MCF 10A (cell line): ENCODE measurements at regions not wholly inside any gene's neighbourhood (a gene's known extent, or its start where the extent isn't known, plus 50 kb on each side); places are given as distances from the start of the nearest gene placed in this dataset.
"Not testable (repeated sequence)": the region's sequence is repeated elsewhere in the genome, so short reads cannot be mapped to it uniquely, and the experiment has no call there.

Experiments used
- BruUV-seq: library from RNA; stranded (reverse); fragments of 400-500 nt; replicated peaks from 2 replicates; lab custom pipeline; 2021; lab: Mats Ljungman, UMichigan
- CTCF ChIA-PET: fragments of 300-600 bp; sonication (Branson Sonifier 250); formaldehyde crosslinking; extraction: SDS; loops from one replicate; lab custom pipeline; 2021; ENCODE audit warnings: antibody characterized with exemption, inconsistent platforms; lab: Yijun Ruan, JAX
- POLR2A ChIA-PET: fragments of 300-600, 350-650 bp; sonication (Branson Sonifier 250); formaldehyde crosslinking; extraction: SDS; loops from one replicate; lab custom pipeline; 2020; ENCODE audit warnings: antibody characterized with exemption, inconsistent platforms; lab: Yijun Ruan, JAX
- DNase-seq: peaks from one replicate; pipeline ENCODE4 v3.0.0-alpha.2; 2018; ENCODE audit not compliant: unreplicated experiment
- H3K27ac Mint-ChIP-seq: one replicate; pipeline ENCODE4 v1.8.0; 2022; ENCODE audit warnings: mild to moderate bottlenecking, low read depth, mixed read lengths; ENCODE audit not compliant: unreplicated experiment
- H3K27me3 Mint-ChIP-seq: one replicate; pipeline ENCODE4 v1.8.0; 2022; ENCODE audit warnings: mixed read lengths; ENCODE audit not compliant: insufficient read depth, unreplicated experiment
- H3K36me3 Mint-ChIP-seq: one replicate; pipeline ENCODE4 v1.8.0; 2022; ENCODE audit warnings: mild to moderate bottlenecking, moderate library complexity, mixed read lengths; ENCODE audit not compliant: insufficient read depth, unreplicated experiment
- H3K4me1 Mint-ChIP-seq: one replicate; pipeline ENCODE4 v1.8.0; 2022; ENCODE audit warnings: mixed read lengths; ENCODE audit not compliant: insufficient read depth, unreplicated experiment
- H3K4me3 Mint-ChIP-seq: one replicate; pipeline ENCODE4 v1.8.0; 2022; ENCODE audit warnings: mild to moderate bottlenecking, moderate library complexity, mixed read lengths; ENCODE audit not compliant: unreplicated experiment
- H3K9me3 Mint-ChIP-seq: one replicate; pipeline ENCODE4 v1.8.0; 2022; ENCODE audit warnings: mixed read lengths; ENCODE audit not compliant: unreplicated experiment
- intact Hi-C: fragments of 100-400 bp; cut with micrococcal nuclease; formaldehyde crosslinking; loops from 2 replicates; pipeline ENCODE4 v1.14.1; 2022
- TF ChIP-seq, protein P1 (sequence below): fragments of 200-600 bp; IDR thresholded peaks from one replicate; pipeline ENCODE4 v1.8.0; 2022; ENCODE audit warnings: antibody characterized with exemption, mild to moderate bottlenecking; ENCODE audit not compliant: unreplicated experiment

- intact Hi-C loops: no loop called here
These were observed 123.8 kb downstream of the CCDC71L start for GRCh38 chr7:106537119-106537518.

DNA sequence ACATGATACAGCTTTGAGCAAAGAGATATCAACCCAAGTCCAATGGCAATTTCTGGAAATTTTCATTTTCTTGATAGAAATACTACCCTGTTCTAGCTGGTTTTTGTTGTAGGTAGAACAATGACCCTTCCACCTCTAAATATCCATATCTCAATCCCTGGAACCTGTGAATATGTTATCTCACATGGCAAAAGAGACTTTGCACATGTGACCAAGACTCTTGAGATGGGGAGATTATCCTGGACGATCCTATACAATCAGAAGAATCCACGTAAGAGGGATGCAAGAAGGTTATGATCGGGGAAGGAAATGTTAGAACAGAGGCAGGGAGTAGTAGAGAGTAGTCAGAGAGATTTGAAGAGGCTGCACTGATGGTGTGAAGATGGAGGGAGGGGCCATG lies 124.9 kb downstream of the CCDC71L start:
- H3K36me3 Mint-ChIP-seq: no peaks in the 10 kb centered on the region
- TF ChIP-seq, protein P1, sequence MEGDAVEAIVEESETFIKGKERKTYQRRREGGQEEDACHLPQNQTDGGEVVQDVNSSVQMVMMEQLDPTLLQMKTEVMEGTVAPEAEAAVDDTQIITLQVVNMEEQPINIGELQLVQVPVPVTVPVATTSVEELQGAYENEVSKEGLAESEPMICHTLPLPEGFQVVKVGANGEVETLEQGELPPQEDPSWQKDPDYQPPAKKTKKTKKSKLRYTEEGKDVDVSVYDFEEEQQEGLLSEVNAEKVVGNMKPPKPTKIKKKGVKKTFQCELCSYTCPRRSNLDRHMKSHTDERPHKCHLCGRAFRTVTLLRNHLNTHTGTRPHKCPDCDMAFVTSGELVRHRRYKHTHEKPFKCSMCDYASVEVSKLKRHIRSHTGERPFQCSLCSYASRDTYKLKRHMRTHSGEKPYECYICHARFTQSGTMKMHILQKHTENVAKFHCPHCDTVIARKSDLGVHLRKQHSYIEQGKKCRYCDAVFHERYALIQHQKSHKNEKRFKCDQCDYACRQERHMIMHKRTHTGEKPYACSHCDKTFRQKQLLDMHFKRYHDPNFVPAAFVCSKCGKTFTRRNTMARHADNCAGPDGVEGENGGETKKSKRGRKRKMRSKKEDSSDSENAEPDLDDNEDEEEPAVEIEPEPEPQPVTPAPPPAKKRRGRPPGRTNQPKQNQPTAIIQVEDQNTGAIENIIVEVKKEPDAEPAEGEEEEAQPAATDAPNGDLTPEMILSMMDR: no peak
- no peaks in the 10 kb centered on the region for H3K27me3 Mint-ChIP-seq
- H3K9me3 Mint-ChIP-seq: no peaks in the 10 kb centered on the region
- ChIA-PET POLR2A (no interaction called here), CTCF (interaction anchor here (0.8 to 1.5 kb wide), 2 partner anchors 9 to 360 kb away, joined by 3 to 4 read pairs; no protein-coding TSS in a partner anchor)
- no peak overlapping the region for H3K4me3 Mint-ChIP-seq
- DNase-seq: no peak
- no peaks in the 10 kb centered on the region for H3K4me1 Mint-ChIP-seq
- intact Hi-C loops: no loop called here
- H3K27ac Mint-ChIP-seq: no peak overlapping the region
- BruUV-seq: no TSS peak

More at GRCh38 chr7:106537119-106537518, 123.8 kb downstream of the CCDC71L start:
- H3K27ac Mint-ChIP-seq: no peak overlapping the region
- no TSS peak for BruUV-seq
- no peaks in the 10 kb centered on the region for H3K9me3 Mint-ChIP-seq
- no peak for DNase-seq
- H3K4me3 Mint-ChIP-seq: no peak overlapping the region
- TF ChIP-seq, protein P1: no peak
- ChIA-PET CTCF (interaction anchor here (1.5 kb wide), 1 partner anchor 361 kb away, joined by 4 read pairs; no protein-coding TSS in a partner anchor), POLR2A (no interaction called here)
- no peaks in the 10 kb centered on the region for H3K27me3 Mint-ChIP-seq
- H3K36me3 Mint-ChIP-seq: no peaks in the 10 kb centered on the region
- H3K4me1 Mint-ChIP-seq: no peaks in the 10 kb centered on the region

- Mint-ChIP-seq H3K36me3 (no peaks in the 10 kb centered on the region), H3K27me3 (no peaks in the 10 kb centered on the region), H3K27ac (no peak overlapping the region), H3K4me3 (no peak overlapping the region), H3K9me3 (no peaks in the 10 kb centered on the region), H3K4me1 (no peaks in the 10 kb centered on the region)
- intact Hi-C loops: no loop called here
- no peak for DNase-seq
- BruUV-seq: no TSS peak
- TF ChIP-seq, protein P1: no peak
- ChIA-PET CTCF (interaction anchor here (0.8 to 1.5 kb wide), 2 partner anchors 9 to 359 kb away, joined by 3 to 4 read pairs; no protein-coding TSS in a partner anchor), POLR2A (interaction anchor here (0.9 kb wide), 1 partner anchor 11 kb away, joined by 3 read pairs; no protein-coding TSS in a partner anchor)
These were observed 125.6 kb downstream of the CCDC71L start for GRCh38 chr7:106535234-106535932.

GRCh38 chr7:106534271-106534846 lies 126.6 kb downstream of the CCDC71L start:
- no TSS peak for BruUV-seq
- CTCF ChIA-PET: interaction anchor here (0.7 to 1.3 kb wide), 2 partner anchors 8 kb away, joined by 3 to 5 read pairs; no protein-coding TSS in a partner anchor

DNA sequence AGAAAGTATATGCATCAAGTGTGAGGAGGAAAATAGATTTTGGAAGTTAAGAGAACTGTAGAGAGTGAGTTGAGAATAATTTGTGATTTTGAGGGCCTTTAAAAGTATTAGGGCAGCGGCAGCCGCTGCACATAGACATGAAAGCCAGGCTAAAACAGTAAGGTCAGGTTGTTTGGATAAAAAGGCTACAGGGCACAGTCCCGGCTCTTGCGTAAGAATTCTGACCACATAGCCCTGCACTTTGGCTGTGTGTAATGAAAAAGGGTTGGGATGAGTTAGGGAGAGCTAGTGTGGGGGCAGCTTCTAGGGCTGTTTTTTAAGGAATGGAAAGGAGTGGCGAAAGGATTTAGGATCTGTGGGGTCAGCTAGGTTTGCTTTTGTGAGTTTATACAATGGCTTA lies 130.8 kb downstream of the CCDC71L start:
- CTCF ChIA-PET: interaction anchor here (0.6 kb wide), 1 partner anchor 40 kb away, joined by 4 read pairs; no protein-coding TSS in a partner anchor
- H3K4me1 Mint-ChIP-seq, BruUV-seq, H3K36me3 Mint-ChIP-seq, H3K27me3 Mint-ChIP-seq, H3K27ac Mint-ChIP-seq, intact Hi-C loops, POLR2A ChIA-PET, H3K4me3 Mint-ChIP-seq, H3K9me3 Mint-ChIP-seq: not testable (repeated sequence)
- DNase-seq: peak; percentile 42

More at GRCh38 chr7:106534271-106534846, 126.6 kb downstream of the CCDC71L start:
- H3K27ac Mint-ChIP-seq: no peak overlapping the region
- no peaks in the 10 kb centered on the region for H3K36me3 Mint-ChIP-seq
- intact Hi-C loops: no loop called here
- no peaks in the 10 kb centered on the region for H3K27me3 Mint-ChIP-seq
- POLR2A ChIA-PET: interaction anchor here (0.9 kb wide), 1 partner anchor 10 kb away, joined by 3 read pairs; no protein-coding TSS in a partner anchor
- no peaks in the 10 kb centered on the region for H3K9me3 Mint-ChIP-seq
- DNase-seq: no peak
- no peak overlapping the region for H3K4me3 Mint-ChIP-seq
- TF ChIP-seq, protein P1: no peak
- H3K4me1 Mint-ChIP-seq: no peaks in the 10 kb centered on the region

DNA sequence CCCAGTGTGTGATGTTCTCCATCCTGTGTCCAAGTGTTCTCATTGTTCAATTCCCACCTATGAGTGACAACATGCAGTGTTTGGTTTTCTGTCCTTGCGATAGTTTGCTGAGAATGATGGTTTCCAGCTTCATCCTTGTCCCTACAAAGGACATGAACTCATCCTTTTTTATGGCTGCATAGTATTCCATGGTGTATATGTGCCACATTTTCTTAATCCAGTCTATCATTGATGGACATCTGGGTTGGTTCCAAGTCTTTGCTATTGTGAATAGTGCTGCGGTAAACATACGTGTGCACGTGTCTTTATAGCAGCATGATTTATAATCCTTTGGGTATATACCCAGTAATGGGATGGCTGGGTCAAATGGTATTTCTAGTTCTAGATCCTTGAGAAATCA lies 134.3 kb downstream of the CCDC71L start:
- H3K4me3 Mint-ChIP-seq, H3K27ac Mint-ChIP-seq, intact Hi-C loops, H3K27me3 Mint-ChIP-seq, H3K9me3 Mint-ChIP-seq, DNase-seq, POLR2A ChIA-PET, CTCF ChIA-PET, H3K4me1 Mint-ChIP-seq, H3K36me3 Mint-ChIP-seq, BruUV-seq: not testable (repeated sequence)
